MV-4-11 (cell line): ENCODE measurements at regions not wholly inside any gene's neighbourhood (a gene's known extent, or its start where the extent isn't known, plus 50 kb on each side); places are given as distances from the start of the nearest gene placed in this dataset.

Experiments used
- DNase-seq: peaks from one replicate; lab custom pipeline; 2025; lab: John Stamatoyannopoulos, UW

DNA sequence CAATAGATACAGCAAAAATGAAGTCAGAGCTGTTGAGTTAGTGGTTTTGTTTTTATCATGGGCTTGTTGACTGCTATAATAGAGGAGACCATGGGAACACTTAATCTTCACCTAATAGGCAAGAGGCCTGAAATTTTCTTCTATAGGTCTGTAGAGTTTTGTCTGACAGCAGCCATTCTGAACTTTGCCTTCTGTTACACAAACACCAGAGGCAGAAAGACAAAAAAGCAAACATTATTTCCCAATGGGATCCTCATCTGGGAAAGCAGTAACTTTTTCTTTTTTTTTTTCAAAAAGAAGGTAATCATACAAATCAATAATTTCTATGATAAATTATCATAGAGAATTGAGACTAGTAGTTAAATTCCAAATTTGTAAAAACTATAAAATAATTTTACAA is 494.1 kb downstream of the TOX3 start:
- no peak for DNase-seq

DNA sequence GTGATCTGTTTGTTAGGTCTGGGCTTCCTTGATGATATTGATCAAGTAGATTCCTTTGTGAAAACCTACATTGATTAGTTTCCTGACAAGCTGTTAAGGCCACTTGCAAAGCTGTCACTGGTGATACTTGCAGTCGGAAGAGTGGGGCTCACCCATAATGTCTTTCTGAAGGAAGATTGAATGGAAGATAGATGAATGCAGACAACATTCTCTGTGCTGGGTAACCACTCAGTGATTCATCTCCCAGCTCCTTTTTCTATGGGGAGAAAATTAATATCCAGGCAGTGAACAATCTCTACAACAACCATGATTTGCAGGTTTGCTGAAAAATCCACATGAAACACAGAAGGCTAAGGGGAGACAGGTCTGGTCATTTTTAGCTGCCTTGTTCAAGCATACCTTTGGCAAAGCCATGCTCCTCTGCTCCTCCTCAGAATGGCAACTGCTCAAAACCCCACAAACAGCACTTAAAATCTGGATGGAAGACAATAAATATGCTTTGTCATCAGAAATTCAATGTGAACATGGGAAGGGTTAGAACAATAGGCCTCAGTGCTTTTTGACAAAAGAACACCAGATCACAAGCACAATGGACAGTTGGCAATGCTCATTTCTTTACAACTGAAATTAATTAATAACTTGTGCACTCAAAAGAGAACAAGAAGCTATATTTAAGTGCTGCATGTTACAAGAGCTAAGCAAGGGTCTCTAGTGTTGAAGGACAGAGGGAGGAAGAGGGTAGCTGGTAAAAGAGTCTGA is 495.4 kb downstream of the TOX3 start:
- no peak for DNase-seq

DNA sequence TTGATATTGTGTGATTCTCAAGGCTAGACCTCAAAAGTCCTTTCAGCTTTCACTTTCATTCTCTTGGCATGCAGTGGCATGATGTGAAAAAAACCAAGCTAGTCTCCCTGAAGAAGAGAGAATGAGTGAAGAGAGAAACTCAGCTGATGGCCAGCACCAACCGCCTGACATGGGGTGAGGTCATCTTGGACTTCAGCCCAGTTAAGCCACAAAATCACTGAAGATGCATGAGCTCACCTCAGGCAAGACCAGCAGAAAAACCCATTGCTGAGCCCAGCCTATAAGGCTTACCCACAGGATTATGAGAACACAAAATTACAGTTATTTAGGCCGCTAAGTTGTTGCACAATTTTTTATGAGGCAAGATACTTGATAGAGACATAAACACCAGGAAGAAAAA is 496.5 kb downstream of the TOX3 start:
- DNase-seq, result peak; percentile 97

DNA sequence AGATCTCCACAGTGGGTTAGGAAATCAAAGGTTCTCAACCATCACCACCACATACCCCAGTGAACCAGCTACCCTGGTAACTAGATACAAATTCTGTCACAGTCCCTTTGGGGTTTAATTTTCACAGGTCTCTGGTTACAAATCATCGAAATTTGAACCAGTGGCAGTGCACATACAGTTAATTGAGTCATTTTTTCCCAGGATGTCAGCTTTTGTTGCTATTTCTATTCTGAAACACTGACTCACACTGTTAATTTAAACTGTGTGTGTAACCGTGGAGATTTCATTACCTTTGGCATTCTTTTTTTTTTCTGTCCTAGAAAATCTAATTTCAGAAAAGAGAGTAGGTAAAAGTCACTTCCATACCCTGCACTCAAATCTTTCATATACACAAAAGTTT is 511.5 kb downstream of the TOX3 start:
- no peak for DNase-seq

DNA sequence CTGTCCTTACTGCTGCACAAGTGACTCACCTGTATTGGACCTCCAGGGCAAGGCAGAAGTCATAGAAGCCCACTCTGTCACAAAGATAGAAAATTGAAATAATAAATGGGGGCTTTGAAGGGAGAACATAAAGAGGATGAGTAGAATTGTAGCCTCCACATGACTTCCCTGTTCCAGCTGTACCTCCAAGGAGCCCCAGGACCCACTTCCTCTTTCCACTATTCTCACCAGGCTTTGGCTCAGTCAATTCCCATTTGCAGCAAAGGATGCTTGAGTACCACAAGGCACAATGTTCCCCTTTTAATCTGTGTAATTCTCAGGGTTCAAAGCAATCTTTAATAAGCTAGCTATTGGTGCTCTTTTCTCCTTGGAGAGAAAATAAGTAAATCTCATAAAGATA is 512.1 kb downstream of the TOX3 start:
- DNase-seq, result peak; percentile 34

DNA sequence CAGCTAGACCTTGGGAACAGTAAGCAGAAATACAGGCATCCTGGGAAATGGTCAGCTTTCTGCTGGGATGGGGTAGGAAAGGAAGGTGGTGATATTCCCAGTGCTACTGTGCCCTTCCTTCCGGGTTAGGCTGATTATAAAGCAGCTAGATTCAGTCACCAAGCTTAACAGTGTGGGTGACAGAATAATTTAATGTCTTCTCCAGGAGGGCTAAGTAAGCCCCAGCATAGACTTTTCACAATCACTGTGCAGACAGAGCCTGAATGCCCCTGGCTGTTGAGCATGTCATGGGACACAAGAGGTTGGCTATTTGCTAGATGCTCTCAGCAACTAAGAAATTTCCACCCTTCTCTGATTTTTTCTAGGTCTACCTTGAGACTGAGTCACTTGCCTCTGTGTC is 513.0 kb downstream of the TOX3 start:
- no peak for DNase-seq

DNA sequence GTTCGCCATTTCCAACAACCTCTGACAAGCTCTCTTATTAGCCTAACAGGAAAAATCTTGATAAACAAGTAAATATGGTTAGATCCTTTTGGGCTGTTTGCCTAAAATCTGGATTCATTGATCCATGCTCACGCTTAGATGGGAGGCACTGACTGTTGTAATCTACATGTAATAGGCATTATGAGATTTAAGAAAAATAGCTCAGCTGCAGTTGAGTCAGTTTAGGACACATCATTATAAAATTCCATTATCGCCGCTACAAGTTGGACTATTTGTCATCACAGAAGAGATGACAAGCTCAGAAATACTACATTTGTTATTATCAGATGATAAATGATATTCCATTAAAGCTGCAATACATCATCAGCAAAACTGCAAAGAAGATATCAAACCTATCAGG is 524.0 kb downstream of the TOX3 start:
- no peak for DNase-seq

DNA sequence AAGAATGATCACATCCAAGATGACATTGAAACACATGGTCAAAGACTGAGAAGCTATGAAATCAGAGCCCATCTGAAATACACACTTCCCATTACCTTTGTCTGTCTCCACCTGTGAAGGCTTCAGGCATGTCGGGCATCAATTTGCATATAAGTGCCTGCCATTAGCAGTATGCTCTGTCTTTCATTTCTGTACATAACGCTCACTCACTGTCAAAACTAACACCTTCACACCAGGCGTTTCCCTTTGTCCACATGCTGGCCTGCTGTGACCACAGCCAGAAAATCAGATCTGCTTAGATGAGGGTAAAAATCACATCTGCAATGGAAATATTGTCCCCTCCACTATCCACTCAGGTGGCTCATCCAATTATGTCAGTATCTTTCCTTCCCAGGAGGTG is 524.8 kb downstream of the TOX3 start:
- no peak for DNase-seq

DNA sequence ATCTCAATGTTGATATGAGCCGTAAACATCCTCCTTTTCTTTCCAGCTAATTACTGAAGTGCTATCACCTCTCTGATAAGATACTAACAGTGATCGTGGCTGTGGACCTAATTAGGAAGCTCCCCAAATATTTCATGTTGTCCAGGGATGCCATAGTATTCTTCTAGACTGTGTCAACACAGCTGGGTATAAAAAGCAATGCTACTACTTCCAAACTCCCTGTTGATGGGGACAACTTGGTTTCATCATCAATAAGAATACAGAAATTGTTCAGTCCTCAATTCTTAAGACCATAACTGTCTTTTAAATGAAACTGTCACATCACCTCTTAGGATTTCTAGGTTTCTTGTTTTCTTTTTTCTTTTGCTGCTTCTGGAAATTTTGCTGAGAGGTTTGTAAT is 530.6 kb downstream of the TOX3 start:
- DNase-seq, result no peak

DNA sequence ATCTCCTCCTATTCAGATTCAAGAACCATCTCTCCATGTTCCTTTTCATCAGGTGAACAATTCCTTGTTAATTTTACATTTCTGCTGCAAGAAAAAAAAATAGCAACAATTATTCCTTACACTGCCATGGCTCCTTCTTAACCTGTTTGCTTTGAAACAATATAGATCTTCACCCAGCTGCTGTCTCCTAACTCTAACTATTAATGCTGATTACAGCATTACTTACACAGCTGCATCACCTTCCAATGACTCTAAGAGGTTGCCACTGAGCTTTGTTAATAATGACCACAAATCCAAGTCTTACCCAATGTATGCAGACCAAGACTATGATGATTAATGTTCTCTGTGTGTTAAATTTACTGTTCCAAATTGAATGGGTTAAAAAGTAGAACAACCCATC is 541.4 kb downstream of the TOX3 start:
- DNase-seq, result no peak

DNA sequence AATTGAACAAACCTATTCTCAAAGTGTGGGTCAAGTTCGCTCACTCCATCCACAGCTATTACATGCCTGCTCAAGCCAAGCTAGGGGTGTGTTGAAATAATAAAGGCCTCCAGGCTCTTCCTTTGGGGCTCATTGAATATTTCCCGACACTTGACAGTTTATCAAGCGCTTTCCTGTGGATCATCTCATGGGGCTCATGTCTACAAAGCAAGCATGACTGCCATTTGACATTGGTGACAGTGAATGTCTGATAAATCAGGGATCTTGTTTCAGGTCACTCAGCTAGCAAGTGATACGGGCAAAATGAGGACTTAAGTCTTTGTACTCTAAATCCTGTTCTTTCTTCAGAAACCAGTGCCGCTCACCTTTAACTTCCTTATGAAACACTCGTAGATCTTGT is 542.6 kb downstream of the TOX3 start:
- no peak for DNase-seq

DNA sequence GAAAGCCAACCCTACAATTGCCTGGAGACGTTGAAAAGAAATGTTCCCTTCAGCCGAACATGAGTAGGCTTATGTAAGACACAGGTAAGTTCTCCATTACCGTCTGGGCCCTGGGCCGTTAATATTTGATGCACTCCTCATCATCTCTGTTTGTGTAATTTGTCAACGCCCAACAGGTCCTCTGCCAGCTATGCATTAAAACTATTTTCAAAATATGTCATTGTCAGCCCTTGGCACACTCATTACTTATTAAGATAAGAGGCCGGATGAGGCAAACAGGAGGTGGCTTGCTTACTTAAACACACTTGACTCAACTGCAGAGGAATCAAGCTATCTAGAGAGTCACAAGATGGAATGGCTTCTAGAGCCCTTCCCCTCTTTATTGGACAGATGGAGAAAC is 544.9 kb downstream of the TOX3 start:
- no peak for DNase-seq

DNA sequence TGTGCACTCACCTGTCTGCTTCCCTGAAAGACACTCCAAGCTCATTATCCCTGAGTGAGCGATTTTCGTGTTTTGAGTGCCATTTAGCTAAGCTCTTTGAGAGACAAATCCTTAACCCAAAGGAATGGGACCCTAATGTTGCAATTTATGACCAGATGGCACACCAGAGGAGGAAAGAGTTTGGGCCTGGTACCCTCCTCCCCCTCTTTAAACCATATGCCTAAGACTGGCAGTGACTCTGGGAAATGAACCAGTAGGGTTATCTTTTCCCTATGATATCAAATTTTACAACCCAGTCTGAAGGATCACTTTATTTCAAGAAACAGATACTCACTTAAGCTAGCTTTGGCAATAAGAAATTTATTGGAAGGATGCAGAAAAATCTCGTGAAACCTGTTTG is 550.4 kb downstream of the TOX3 start:
- DNase-seq, result no peak

DNA sequence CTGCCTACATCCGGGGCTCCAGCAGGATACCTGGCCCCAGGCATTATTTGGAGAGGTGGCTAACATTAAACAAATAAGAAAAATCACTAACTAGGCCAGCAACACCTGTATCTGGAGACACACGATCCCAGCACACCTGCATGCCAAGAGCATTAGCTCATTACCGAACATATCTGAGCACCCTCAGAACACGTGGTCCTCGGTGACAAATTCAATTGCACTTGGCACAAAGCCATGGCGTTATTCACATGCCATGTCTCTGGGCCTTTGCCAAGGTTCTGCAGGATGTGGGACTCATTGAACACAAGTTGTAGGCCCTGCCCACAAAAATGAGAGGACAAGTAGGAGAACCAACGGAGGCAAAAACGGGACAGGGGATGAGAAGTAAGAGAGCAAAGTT is 552.3 kb downstream of the TOX3 start:
- no peak for DNase-seq

DNA sequence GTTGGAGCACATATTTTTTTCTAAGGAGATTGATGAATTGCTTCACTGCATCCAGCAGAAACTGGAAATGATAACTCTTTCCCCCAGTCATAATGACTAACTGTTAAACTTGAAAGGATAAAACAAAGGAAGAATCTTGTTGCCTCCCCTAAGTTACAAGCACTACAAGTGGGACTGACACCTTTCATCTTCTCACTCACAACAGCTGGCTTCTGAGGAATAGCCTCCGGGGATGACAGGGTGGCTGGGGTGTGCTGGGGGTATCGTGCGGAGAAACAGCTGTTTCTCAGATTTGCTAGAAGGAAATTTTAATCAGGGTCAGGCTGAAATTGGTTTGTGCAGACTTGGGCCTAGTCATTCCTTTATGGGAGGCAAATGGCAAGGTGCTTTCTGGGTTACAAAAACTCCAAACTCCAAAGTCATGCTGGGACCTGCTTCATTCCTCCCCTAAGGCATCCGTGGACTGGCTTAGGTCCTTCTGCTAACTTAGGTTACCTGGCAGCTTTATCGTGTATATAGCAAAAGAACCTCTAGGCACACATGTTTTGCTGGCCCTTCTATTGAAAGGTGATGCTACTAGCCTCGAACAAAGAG is 557.2 kb downstream of the TOX3 start:
- DNase-seq, result no peak

DNA sequence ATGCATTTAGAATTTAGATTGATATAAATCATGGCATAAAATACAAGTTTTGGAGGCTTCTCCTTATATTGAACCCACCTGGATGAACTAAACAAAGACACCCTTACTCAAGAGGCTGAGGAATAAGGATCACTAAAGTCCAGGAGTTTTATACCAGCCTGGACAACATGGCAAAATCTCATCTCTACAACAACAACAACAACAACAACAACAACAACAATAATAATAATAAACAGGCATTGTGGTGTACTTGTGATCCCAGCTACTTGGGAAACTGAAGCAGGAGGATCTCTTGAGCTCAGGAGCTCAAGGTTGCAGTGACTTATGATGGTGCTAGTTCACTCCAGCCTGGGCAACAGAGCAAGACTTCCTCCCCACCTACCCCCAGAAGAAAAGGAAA is 558.0 kb downstream of the TOX3 start:
- DNase-seq, result no peak

DNA sequence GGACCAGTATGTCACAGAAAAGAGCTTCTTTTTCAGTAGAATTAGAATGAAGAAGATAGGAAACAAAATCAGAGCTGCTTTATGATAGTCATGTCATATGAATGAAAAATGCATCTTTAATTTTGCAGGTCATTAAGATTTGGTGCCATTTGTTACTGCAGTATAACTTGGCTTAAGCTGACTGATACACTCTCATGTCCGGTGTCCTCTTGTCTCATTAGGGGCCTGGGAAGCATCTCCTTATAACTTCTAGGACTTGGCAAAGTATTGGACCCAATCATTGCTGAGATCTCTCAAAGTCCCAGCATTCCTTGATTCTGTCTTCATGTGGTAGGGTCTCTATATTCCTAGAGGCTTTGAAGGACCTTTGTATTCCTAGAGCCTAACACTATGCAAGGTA is 559.4 kb downstream of the TOX3 start:
- no peak for DNase-seq

DNA sequence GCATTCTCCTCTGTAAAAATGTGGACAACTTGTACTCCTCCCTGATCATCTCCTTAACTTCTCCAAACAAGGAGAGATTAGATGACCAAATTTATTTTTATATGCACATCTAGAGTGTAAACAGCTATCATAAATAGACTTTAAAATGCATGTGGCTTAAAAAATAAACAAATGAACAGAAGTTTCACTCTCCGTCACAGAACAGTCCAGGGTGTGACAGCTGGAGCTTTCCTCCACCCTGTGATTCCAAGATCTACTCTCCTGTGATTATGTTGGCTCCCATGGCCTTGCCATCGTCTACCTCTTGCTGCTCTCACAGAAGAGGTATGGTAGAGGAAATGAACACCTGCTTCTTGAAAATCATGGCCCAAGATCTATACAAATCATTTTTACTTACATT is 560.2 kb downstream of the TOX3 start:
- DNase-seq, result no peak

DNA sequence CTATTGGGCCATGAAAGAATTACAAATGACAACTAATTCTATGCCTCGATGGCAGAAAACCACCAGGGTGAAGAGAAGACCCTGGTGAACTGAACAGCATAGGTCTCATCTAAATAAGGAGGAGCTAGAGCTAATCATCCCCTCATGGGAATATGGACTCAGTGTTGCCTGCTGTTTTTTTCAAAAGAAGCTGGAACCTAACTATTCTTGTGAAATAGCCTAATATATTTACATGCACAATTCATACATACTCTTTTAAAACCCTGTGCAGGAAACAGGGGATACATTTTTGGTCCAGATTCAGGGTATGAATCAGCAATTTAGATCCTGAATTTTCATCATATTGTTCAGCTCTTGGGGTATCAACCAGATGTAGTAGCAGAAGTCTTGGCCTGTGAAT is 560.6 kb downstream of the TOX3 start:
- DNase-seq, result no peak

DNA sequence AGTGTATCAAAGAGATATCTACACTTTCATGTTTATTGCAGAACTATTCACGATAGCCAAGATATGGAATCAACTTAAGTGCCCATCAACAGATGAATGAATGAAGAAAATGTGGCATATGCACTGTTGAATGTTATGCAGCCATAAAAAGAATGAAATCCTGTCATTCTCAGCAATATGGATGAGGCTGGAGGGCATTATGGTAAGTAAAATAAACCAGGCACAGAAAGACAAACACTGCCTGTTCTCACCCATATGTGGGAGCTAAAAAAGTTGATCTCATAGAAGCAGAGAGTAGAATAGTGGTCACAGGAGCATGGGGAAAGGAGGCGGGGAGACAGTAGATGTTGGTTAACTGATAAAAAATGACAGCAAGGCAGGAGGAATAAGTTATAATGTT is 561.8 kb downstream of the TOX3 start:
- DNase-seq, result no peak

DNA sequence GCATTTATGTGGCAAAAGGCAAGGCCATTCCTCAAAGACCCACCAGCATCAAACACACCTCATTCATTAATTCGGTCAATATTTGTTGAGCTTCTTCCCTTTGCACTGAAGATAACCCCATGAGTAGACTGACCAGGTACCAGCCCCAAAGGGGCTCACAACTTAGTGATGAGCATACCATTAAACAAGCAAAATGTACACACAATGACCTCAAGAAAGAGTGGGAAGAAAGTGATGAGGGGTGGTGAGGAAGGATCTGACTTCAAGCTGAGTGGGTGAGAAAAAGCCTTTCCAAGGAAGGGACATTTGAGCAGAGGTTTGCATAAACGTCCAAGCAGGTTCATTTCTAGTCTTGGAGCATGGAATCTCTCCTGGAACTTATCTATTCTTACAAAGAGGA is 562.5 kb downstream of the TOX3 start:
- DNase-seq, result no peak

DNA sequence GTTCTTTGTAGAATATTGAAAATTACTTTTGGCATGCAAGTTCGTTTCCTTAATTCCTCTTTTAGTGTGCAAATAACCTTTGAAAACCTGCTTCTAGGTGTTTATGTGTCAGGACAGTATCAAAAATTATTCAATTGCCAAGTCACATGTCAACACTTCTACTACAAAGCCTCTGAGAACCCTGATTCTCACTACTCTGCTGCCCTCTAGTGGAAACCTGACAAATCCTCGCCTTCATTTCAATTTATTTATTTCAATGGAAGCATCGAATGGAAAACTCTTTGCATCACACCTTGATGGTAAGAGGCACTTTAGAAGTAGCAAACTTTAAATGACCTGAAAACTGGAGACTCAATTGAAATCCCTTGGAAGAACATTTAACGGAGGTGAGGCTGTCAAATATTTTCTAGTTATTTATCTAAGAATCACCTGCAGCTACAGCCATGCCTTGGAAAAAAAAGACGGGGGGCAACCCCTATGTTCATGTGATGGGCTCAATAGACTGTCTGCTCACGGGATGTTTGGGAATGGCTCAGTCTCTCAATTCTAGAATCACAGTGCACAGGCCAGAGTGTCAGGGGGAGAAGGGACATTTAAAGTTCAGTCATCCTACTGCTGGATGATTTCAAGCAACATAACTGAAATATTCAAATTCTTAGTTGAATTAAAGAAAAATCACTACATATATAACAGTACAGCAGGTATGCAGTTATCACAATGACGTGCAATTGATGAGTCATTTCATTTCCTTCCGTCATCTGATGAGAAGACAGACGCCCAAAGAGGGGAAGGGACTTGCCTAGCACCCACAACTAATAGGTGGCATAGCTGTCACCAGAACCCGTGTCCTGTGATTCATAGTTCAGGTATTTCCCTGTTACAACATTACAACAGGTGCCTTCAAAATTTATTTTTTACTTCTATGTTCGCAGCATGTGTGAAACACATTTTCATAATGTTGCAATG is 563.9 kb downstream of the TOX3 start:
- peak; percentile 37 for DNase-seq

DNA sequence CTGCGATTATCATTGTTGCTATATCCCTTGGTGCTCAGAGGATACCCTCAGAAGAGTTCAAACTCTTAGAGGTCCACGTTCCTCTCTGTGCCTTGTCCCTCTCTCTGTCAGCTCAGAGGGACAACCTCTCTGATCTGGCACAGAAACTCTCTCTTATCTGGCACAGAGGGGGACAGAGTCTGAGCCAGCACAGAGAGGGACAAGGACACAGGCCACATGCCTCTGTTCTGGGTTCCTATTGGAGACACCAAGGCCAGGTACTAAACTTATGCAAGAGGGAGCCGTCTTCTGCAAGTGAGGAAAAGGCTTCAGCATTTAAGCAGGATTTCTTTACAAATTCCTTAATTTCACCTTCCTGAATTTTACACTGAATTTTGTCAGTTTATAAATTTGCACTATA is 565.2 kb downstream of the TOX3 start:
- no peak for DNase-seq
